Karpas-422 (cell line): ENCODE measurements at regions not wholly inside any gene's neighbourhood (a gene's known extent, or its start where the extent isn't known, plus 50 kb on each side); places are given as distances from the start of the nearest gene placed in this dataset.

Experiments used
- DNase-seq: peaks from one replicate; pipeline ENCODE4 v3.0.0-alpha.2; 2015
- H2AFZ ChIP-seq: fragments of 200-600 bp; sonication (generic); 2 replicates; pipeline ENCODE4 v1.6.1; 2014; ENCODE audit warnings: antibody characterized with exemption, low read length, mixed read lengths
- H3K27ac ChIP-seq: fragments of 200-600 bp; sonication (generic); 2 replicates; pipeline ENCODE4 v1.5.1; 2014; ENCODE audit warnings: mild to moderate bottlenecking, low read length, moderate library complexity
- H3K27me3 ChIP-seq: fragments of 200-600 bp; sonication (generic); 2 replicates; pipeline ENCODE4 v1.6.1; 2014; ENCODE audit warnings: low read length, mixed read lengths
- H3K36me3 ChIP-seq: fragments of 200-600 bp; sonication (generic); 2 replicates; pipeline ENCODE4 v1.6.1; 2014; ENCODE audit warnings: low read length, mixed read lengths; ENCODE audit not compliant: insufficient read depth
- H3K4me1 ChIP-seq: fragments of 200-600 bp; sonication (generic); 2 replicates; pipeline ENCODE4 v1.6.1; 2014; ENCODE audit warnings: mild to moderate bottlenecking, low read length, mixed read lengths
- H3K4me2 ChIP-seq: fragments of 200-600 bp; sonication (generic); 2 replicates; pipeline ENCODE4 v1.6.1; 2014; ENCODE audit warnings: low read length, low read depth, mild to moderate bottlenecking; ENCODE audit not compliant: poor library complexity, severe bottlenecking
- H3K4me3 ChIP-seq: fragments of 200-600 bp; sonication (generic); 2 replicates; pipeline ENCODE4 v1.5.1; 2014; ENCODE audit warnings: mild to moderate bottlenecking, antibody characterized with exemption, low read length, mixed read lengths
- H3K79me2 ChIP-seq: fragments of 200-600 bp; sonication (generic); 2 replicates; pipeline ENCODE4 v1.6.1; 2014; ENCODE audit warnings: mild to moderate bottlenecking, low read length, mixed read lengths
- H3K9ac ChIP-seq: fragments of 200-600 bp; sonication (generic); 2 replicates; pipeline ENCODE4 v1.6.0; 2014; ENCODE audit warnings: low read length
- H3K9me2 ChIP-seq: fragments of 200-600 bp; sonication (generic), shearing (Covaris generic); replicated peaks from 2 replicates; pipeline ENCODE4 v1.6.0; 2014; ENCODE audit warnings: mild to moderate bottlenecking, low read length, moderate library complexity; ENCODE audit not compliant: insufficient read depth
- H3K9me3 ChIP-seq: fragments of 300-700, 200-600 bp; sonication (generic); 2 replicates; pipeline ENCODE4 v1.6.1; 2014; ENCODE audit warnings: low read length, mixed read lengths
- H4K20me1 ChIP-seq: fragments of 200-600 bp; sonication (generic); 2 replicates; pipeline ENCODE4 v1.6.1; 2014; ENCODE audit warnings: mild to moderate bottlenecking, antibody characterized with exemption, low read length, low read depth; ENCODE audit not compliant: insufficient read depth

DNA sequence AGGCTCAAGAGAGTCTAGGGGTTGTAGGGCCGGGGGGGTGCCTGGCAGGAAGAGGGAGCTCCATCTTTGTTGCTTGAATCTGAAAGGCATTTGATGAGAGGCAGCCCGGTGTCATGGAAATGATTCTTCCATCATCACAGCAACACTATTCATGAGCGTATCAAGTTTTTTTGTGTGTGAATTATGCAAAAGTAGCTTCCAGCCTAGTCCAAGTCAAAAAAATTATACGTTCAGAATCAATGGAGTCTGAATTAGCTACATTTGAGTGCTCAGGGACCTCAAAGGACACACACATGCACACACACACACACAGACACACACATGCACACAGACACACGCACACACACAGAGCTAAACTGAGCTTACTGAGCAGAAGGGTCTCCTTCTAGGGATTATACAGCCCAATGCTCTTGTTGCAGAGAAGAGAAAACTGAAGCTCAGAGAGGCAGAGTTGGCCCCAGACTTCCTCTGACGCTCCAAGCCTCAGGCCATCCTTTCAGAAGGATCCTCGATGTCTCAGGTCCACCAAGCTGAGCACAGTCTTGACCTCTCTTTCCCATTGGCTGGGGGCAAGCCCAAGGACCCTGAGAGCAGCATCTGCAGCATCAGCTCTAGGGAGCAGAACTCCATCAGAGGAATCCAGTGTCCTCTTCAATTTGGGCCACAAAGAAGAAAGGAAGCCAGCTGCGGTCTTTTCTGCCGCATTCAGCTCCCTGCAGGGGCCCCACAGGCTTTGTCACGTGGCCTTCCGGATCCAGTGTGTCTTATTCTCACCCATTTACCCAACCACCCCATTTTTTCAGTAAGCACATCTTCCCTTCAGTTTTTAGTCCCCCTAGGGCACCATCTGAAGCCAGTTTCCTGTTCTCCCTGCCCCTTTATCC, 228.0 kb downstream of the UACA start:
- Histone ChIP-seq H3K4me2 (no peak overlapping the region), H3K36me3 (no peaks in the 10 kb centered on the region), H3K27me3 (no peaks in the 10 kb centered on the region), H3K4me1 (no peaks in the 10 kb centered on the region), H3K27ac (no peak overlapping the region), H3K79me2 (no peaks in the 10 kb centered on the region), H3K9me3 (no peaks in the 10 kb centered on the region), H3K9ac (no peak overlapping the region), H2AFZ (no peak overlapping the region), H3K9me2 (no peaks in the 10 kb centered on the region), H4K20me1 (no peaks in the 10 kb centered on the region), H3K4me3 (no peak overlapping the region)
- peak; percentile 47 for DNase-seq

DNA sequence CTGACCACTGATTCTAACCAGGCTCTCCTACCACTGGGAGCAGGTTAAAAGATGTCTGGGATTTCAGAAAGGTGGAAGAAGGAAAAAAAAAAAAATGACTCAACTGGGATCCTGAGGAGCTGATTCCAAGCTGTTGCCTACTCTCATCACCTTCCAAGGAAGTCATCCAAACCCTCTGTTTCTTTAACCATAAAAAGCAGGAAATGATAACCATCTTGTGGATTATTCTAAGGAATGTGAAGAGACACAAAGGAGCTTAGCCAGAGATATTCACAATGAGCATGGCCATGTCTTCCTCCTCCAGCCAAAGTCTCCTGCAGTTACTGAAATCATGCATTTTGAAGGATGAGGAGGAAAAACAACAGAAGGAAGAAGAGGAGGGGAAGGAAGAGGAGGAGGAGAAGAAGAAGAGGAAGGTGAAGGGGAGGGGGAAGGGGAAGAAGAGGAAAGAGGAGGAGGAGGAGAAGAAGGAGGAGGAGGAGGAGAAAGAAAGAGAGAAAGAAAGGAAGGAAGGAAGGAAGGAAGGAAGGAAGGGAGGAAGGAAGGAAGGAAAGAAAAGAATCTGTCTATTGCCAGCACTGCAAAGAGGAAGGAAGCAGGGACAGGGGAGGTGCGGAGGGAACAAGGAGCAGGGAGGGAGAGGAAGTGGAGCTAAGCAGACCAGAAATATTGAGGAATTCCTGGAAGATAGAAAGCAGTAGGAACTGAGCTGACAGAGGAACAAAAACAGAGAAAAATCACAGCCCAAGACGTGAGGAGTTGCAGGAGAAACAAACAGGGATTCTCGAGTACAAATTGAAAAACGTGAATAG, 229.2 kb downstream of the UACA start:
- Histone ChIP-seq H3K4me2 (no peak overlapping the region), H3K9ac (no peak overlapping the region), H3K79me2 (no peaks in the 10 kb centered on the region), H3K36me3 (no peaks in the 10 kb centered on the region), H2AFZ (no peak overlapping the region), H3K27ac (no peak overlapping the region), H4K20me1 (no peaks in the 10 kb centered on the region), H3K27me3 (no peaks in the 10 kb centered on the region), H3K9me3 (no peaks in the 10 kb centered on the region), H3K9me2 (no peaks in the 10 kb centered on the region), H3K4me3 (no peak overlapping the region), H3K4me1 (no peaks in the 10 kb centered on the region)
- no peak for DNase-seq

DNA sequence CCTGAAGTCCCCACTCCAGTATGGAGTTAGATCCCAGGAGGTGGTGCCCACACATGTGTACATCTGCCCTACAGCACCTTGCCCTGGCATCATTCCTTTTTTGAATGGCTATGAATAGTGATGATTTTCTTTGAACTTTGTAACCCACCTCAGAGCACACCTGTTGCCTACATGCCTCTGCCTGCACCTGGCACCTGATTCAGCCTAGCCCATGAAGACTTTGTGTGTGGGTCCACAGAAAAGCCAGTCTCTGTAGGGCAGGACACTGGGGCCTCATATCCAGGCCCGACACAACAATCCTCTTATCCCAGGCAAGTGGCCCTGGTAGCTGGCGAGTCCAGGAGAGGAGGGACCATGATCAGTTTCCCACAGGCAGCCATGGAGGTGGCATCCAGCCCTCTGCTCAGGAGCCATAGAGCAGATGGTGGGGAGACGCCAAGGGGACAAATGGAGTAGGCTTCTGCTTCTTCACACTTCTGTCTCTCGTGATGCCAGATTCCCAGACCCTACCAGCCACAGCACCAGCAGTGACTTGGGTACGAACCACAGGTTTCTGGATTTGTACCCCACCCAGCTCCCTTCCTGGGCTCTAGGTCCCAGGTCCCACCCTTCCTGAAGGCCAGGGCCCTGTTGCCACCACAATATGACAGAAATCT, 230.7 kb downstream of the UACA start:
- H3K4me1 ChIP-seq = peaks cover 7% of the 10 kb centered on the region
- H3K9ac ChIP-seq = no peak overlapping the region
- H3K4me2 ChIP-seq = no peak overlapping the region
- H3K27ac ChIP-seq = no peak overlapping the region
- no peaks in the 10 kb centered on the region for H3K9me3 ChIP-seq
- no peaks in the 10 kb centered on the region for H3K9me2 ChIP-seq
- H3K79me2 ChIP-seq = no peaks in the 10 kb centered on the region
- DNase-seq = no peak
- H3K27me3 ChIP-seq = no peaks in the 10 kb centered on the region
- no peaks in the 10 kb centered on the region for H4K20me1 ChIP-seq
- no peak overlapping the region for H3K4me3 ChIP-seq
- H2AFZ ChIP-seq = no peak overlapping the region
- H3K36me3 ChIP-seq = no peaks in the 10 kb centered on the region

DNA sequence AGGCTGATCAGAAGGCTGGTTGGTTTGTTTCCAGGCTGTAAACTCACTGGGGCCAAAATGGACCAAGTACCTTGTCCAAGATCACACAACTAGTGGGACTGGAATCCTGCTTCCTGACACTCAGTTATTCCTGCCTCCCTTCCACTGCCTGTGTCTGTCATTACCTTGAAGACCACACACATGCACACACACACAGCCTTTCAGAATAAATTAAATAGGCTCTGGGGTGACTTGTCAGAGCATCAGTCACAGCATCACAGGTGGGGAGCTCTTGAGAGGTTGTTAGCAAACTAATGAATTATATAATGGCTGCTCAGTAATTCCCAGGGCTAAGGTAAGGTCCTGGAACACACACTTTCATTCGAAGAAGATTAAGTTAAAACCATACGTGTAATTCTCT, 231.8 kb downstream of the UACA start:
- no peak overlapping the region for H2AFZ ChIP-seq
- H3K27me3 ChIP-seq = no peaks in the 10 kb centered on the region; the same call in 1 of the 2 replicates
- H3K9me2 ChIP-seq = no peaks in the 10 kb centered on the region
- H3K36me3 ChIP-seq = no peaks in the 10 kb centered on the region
- no peak for DNase-seq
- no peaks in the 10 kb centered on the region for H4K20me1 ChIP-seq
- H3K4me3 ChIP-seq = no peak overlapping the region
- H3K4me2 ChIP-seq = no peak overlapping the region
- H3K27ac ChIP-seq = no peak overlapping the region
- H3K4me1 ChIP-seq = peaks cover 14% of the 10 kb centered on the region
- no peak overlapping the region for H3K9ac ChIP-seq
- H3K79me2 ChIP-seq = no peaks in the 10 kb centered on the region
- no peaks in the 10 kb centered on the region for H3K9me3 ChIP-seq

DNA sequence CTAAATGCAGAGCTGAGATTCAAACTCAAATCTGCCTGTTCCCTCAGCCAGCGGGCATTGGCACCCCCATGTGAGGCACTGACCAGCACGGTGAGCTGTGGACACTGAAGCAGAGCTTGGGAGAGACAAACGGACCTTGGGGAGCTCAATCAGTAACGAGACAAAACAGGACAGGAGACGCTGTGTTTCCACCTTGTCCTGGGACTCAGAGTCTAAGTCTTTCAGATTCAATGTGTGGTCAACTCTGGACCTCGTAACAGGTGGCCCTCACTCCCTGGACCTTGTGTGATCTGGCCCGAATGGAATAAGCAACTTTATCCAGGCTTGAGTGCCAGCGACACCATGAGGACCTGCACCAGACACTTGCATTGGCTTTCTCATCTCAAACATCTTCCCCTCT, 232.5 kb downstream of the UACA start:
- no peak overlapping the region for H3K27ac ChIP-seq
- no peak overlapping the region for H3K4me2 ChIP-seq
- no peak overlapping the region for H3K4me3 ChIP-seq
- no peaks in the 10 kb centered on the region for H4K20me1 ChIP-seq
- no peaks in the 10 kb centered on the region for H3K9me3 ChIP-seq
- no peaks in the 10 kb centered on the region; the same call in 1 of the 2 replicates for H3K27me3 ChIP-seq
- H3K79me2 ChIP-seq = no peaks in the 10 kb centered on the region
- H2AFZ ChIP-seq = no peak overlapping the region
- no peaks in the 10 kb centered on the region for H3K36me3 ChIP-seq
- no peak for DNase-seq
- H3K9me2 ChIP-seq = no peaks in the 10 kb centered on the region
- H3K4me1 ChIP-seq = peaks cover 21% of the 10 kb centered on the region
- H3K9ac ChIP-seq = no peak overlapping the region

DNA sequence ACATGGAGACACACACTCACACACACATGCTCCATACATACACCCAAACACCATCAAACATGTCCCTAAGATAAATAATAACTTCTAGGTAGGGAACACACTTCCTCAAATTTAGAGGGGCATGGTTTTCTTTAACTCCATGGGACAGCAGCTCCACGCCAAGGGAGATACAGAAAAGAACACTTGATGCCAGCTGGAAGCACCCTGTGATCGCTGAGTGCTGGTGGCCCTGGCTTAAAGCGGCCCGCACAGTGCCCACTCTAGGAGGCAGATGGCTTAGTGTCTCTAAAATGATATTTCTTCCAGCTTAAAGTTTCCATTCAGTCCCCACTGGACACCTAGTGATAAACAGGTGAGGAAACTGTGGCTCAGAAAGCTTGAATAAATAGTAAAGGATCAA, 232.9 kb downstream of the UACA start:
- H3K36me3 ChIP-seq = no peaks in the 10 kb centered on the region
- no peak overlapping the region for H3K9ac ChIP-seq
- H3K4me3 ChIP-seq = no peak overlapping the region
- no peaks in the 10 kb centered on the region for H3K79me2 ChIP-seq
- no peak overlapping the region for H3K27ac ChIP-seq
- H4K20me1 ChIP-seq = no peaks in the 10 kb centered on the region
- no peaks in the 10 kb centered on the region for H3K9me2 ChIP-seq
- no peaks in the 10 kb centered on the region for H3K9me3 ChIP-seq
- no peak overlapping the region for H3K4me2 ChIP-seq
- no peaks in the 10 kb centered on the region; the same call in 1 of the 2 replicates for H3K27me3 ChIP-seq
- DNase-seq = no peak
- H2AFZ ChIP-seq = no peak overlapping the region
- peaks cover 22% of the 10 kb centered on the region for H3K4me1 ChIP-seq

DNA sequence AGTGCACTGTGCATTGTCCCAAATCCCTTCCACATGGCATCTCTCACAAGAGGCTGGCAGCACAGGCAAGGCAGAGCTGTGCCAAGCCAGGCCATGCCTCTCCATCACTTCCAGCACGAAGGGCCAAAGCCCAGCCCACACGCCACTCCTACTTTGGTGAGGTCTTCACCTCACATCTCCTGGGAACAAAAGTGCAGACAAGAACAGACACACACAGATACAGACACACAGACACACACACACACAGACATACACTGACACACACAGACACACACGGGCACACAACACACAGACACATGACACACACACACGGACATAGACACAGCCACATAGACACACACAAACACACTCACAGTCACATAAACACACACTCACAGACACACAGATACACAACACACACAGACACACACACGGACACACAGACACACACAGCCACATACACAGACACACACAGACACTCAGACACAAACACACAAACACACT, 233.3 kb downstream of the UACA start:
- H3K4me3 ChIP-seq = no peak overlapping the region
- H3K4me2 ChIP-seq = no peak overlapping the region
- no peaks in the 10 kb centered on the region; the same call in 1 of the 2 replicates for H3K27me3 ChIP-seq
- no peaks in the 10 kb centered on the region for H3K79me2 ChIP-seq
- H3K36me3 ChIP-seq = no peaks in the 10 kb centered on the region
- H3K4me1 ChIP-seq = peaks cover 22% of the 10 kb centered on the region
- no peak overlapping the region for H3K9ac ChIP-seq
- H3K9me2 ChIP-seq = no peaks in the 10 kb centered on the region
- DNase-seq = no peak
- no peak overlapping the region for H3K27ac ChIP-seq
- no peaks in the 10 kb centered on the region for H4K20me1 ChIP-seq
- no peak overlapping the region for H2AFZ ChIP-seq
- H3K9me3 ChIP-seq = no peaks in the 10 kb centered on the region

DNA sequence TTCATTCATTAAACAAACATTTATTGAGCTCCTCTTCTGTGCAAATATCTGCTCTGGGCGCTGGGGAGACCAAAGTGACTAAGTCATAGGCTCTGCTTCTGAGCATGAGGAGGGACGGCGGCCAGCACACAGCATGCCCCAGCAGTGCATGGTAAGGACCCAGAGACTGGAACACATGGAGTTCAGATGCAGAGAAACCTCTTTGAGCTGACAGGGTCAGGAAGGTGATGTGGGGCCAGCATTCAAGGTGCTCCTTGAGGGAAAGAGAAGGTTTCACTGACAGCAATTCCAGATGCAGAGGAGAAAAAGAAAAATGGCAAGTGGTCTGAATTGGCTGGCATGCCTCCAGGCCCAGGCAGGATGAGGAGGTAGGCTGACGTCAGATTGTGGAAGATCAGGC, 234.5 kb downstream of the UACA start:
- Histone ChIP-seq H3K79me2 (no peaks in the 10 kb centered on the region), H3K9me2 (no peaks in the 10 kb centered on the region), H3K9ac (no peak overlapping the region), H3K27me3 (no peaks in the 10 kb centered on the region; the same call in 1 of the 2 replicates), H3K27ac (no peak overlapping the region), H2AFZ (no peak overlapping the region), H3K36me3 (no peaks in the 10 kb centered on the region), H4K20me1 (no peaks in the 10 kb centered on the region), H3K4me1 (peaks cover 22% of the 10 kb centered on the region), H3K4me3 (no peak overlapping the region), H3K9me3 (no peaks in the 10 kb centered on the region), H3K4me2 (no peak overlapping the region)
- no peak for DNase-seq
